Psoas muscle (tissue), 7 donors: ENCODE measurements at regions not wholly inside any gene's neighbourhood (a gene's known extent, or its start where the extent isn't known, plus 50 kb on each side); places are given as distances from the start of the nearest gene placed in this dataset.

Experiments
- ATAC-seq, 4 donors: fragments of 200-7000 bp; cut with Tn5 transposase; one replicate each; pipeline ENCODE4 v1.9.1; 2020; ENCODE audit warnings: moderate library complexity in 3 of 4, mild to moderate bottlenecking in 2 of 4
- DNase-seq, 2 donors: peaks; one replicate each; pipeline ENCODE4 v3.0.0-alpha.2; 2020
- H3K27ac ChIP-seq: fragments of 200-600 bp; one replicate; pipeline ENCODE4 v1.8.0; 2022
- H3K27me3 ChIP-seq, 3 donors: fragments of 200-600 bp in 1 of 3; one replicate each; pipeline versions ENCODE4 v1.6.1 to v1.8.0; 2013 to 2022; ENCODE audit warnings: low read length in 2 of 3, mild to moderate bottlenecking in 2 of 3, moderate library complexity in 1 of 3; ENCODE audit not compliant: insufficient read depth in 3 of 3
- H3K36me3 ChIP-seq, 2 donors: fragments of 200-600 bp in 1 of 2; one replicate each; pipeline versions ENCODE4 v1.6.1 to v1.8.0; 2013 to 2022; ENCODE audit warnings: low read depth in 1 of 2, mild to moderate bottlenecking in 1 of 2, moderate library complexity in 1 of 2; ENCODE audit not compliant: insufficient read depth in 1 of 2
- H3K4me1 ChIP-seq: fragments of 200-600 bp; one replicate; pipeline ENCODE4 v1.8.0; 2022
- H3K4me3 ChIP-seq: fragments of 200-600 bp; one replicate; pipeline ENCODE4 v1.8.0; 2022; ENCODE audit warnings: mild to moderate bottlenecking
- H3K9me3 ChIP-seq: fragments of 200-600 bp; one replicate; pipeline ENCODE4 v1.8.0; 2022
- WGBS, 3 donors: extraction: QIAGEN DNeasy Blood & Tissue Kit; methylation state at CpG; one replicate each; pipeline versions ENCODE4 v1.1.6 to v1.1.7; 2013; 5-methylcytosine and 5-hydroxymethylcytosine counted together
- intact Hi-C, 2 donors: fragments of 100-400 bp; cut with DNase I; formaldehyde crosslinking; loops; one replicate each; pipeline versions ENCODE4 v1.11.0 to v1.14.2; 2022
- TF ChIP-seq, protein P1 (sequence below): fragments of 200-600 bp; IDR thresholded peaks from one replicate; pipeline ENCODE4 v1.8.0; 2022; ENCODE audit warnings: antibody characterized with exemption
- donor health status: healthy with polysubstance abuse.
- donor health status: DM: no; HTN: no; CAD: no; lungs with moderate emphysema.
- donor health status: Bipolar disorder and iron deficiency.
- donor health status: healthy.
- donor health status: DM: yes; HTN: yes; CAD: no.
- donor health status: DM: no; HTN: no; CAD: no.
- donor health status: DM: yes; HTN: yes; CAD: no.

- Histone ChIP-seq H3K9me3 (no peaks in the 10 kb centered on the region), H3K36me3 (no peaks in the 10 kb centered on the region), H3K27ac (no peak overlapping the region), H3K4me1 (no peaks in the 10 kb centered on the region), H3K27me3 (no peaks in the 10 kb centered on the region), H3K4me3 (no peak overlapping the region)
- WGBS, 3 donors: 72 to 81% (median 77%) methylated on average over 4 of the region's 4 CpGs
- TF ChIP-seq, protein P1, sequence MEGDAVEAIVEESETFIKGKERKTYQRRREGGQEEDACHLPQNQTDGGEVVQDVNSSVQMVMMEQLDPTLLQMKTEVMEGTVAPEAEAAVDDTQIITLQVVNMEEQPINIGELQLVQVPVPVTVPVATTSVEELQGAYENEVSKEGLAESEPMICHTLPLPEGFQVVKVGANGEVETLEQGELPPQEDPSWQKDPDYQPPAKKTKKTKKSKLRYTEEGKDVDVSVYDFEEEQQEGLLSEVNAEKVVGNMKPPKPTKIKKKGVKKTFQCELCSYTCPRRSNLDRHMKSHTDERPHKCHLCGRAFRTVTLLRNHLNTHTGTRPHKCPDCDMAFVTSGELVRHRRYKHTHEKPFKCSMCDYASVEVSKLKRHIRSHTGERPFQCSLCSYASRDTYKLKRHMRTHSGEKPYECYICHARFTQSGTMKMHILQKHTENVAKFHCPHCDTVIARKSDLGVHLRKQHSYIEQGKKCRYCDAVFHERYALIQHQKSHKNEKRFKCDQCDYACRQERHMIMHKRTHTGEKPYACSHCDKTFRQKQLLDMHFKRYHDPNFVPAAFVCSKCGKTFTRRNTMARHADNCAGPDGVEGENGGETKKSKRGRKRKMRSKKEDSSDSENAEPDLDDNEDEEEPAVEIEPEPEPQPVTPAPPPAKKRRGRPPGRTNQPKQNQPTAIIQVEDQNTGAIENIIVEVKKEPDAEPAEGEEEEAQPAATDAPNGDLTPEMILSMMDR: no peak
- no peak for ATAC-seq
- intact Hi-C loops: no loop called here
- DNase-seq: no peak
Measured at GRCh38 chr3:24834442-24834841, 339.8 kb upstream of the THRB start.

DNA sequence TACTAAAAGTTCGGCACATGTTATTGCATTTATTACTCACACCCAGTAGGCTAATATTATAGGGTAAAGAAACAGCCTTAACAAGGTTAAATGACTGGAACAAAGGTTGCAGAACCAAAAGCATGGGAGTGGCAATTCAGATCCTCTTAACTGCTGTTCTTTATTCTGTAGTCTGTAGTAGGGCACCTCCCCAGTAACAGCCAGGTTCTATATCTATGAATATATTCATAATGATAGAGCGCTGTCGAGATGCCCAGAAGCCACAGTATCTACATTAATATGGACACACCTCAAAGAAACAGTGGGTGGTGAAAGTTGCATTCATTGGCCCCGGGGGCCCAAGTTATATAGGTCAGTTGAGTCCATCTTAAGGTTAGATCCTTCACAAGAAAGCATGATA is 340.9 kb upstream of the THRB start:
- no peaks in the 10 kb centered on the region for H3K4me1 ChIP-seq
- no peaks in the 10 kb centered on the region for H3K9me3 ChIP-seq
- WGBS, 3 donors: 89 to 93% (median 92%) methylated on average over 4 of the region's 4 CpGs
- TF ChIP-seq, protein P1: no peak
- ATAC-seq (no peak), DNase-seq (no peak)
- intact Hi-C loops: no loop called here
- H3K36me3 ChIP-seq: no peaks in the 10 kb centered on the region
- no peak overlapping the region for H3K27ac ChIP-seq
- no peak overlapping the region for H3K4me3 ChIP-seq
- H3K27me3 ChIP-seq: peaks cover 0 to 5% (median 0%) of the 10 kb centered on the region in 3 donors

DNA sequence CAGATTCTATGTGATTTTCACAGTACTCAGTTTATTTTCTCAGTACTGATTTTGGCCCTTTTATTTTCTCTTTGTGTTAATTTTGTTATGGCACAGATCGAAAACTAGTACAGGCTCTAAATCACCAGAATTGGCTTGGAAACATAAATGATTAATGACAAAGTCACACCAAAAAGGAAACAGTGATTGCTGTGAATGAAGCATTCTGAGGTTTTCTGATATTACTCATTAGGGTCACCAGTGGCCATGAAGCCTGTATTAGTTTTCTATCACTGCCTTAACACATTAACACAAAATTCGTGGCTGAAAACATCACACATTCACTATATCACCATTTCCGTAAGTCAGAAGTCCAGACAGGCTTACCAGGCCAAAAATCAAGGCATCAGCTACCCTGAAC is 343.0 kb upstream of the THRB start:
- 66 to 85% (median 78%) methylated on average over 3 of the region's 3 CpGs for WGBS, 3 donors
- no peak overlapping the region for H3K27ac ChIP-seq
- no peaks in the 10 kb centered on the region for H3K36me3 ChIP-seq
- TF ChIP-seq, protein P1: no peak
- H3K27me3 ChIP-seq: peaks cover 0 to 5% (median 0%) of the 10 kb centered on the region in 3 donors
- no peaks in the 10 kb centered on the region for H3K4me1 ChIP-seq
- DNase-seq (no peak), ATAC-seq (no peak)
- no peak overlapping the region for H3K4me3 ChIP-seq
- no peaks in the 10 kb centered on the region for H3K9me3 ChIP-seq
- intact Hi-C loops: no loop called here

GRCh38 chr3:24838533-24838932 is 343.9 kb upstream of the THRB start:
- Histone ChIP-seq H3K27ac (no peak overlapping the region), H3K4me1 (no peaks in the 10 kb centered on the region), H3K9me3 (no peaks in the 10 kb centered on the region), H3K27me3 (peaks cover 0 to 5% (median 0%) of the 10 kb centered on the region in 3 donors), H3K36me3 (no peaks in the 10 kb centered on the region), H3K4me3 (no peak overlapping the region)
- TF ChIP-seq, protein P1: no peak
- intact Hi-C loops: no loop called here
- DNase-seq (no peak), ATAC-seq (no peak)

- intact Hi-C loops: no loop called here
Measured at GRCh38 chr3:24843955-24844354, 349.3 kb upstream of the THRB start.

More at GRCh38 chr3:24843955-24844354, 349.3 kb upstream of the THRB start:
- Histone ChIP-seq H3K36me3 (no peaks in the 10 kb centered on the region), H3K27ac (no peak overlapping the region), H3K4me1 (no peaks in the 10 kb centered on the region), H3K4me3 (no peak overlapping the region), H3K9me3 (no peaks in the 10 kb centered on the region), H3K27me3 (peaks cover 0 to 5% (median 0%) of the 10 kb centered on the region in 3 donors)
- no peak for ATAC-seq
- 30 to 45% (median 42%) methylated on average over 2 of the region's 2 CpGs for WGBS, 3 donors
- DNase-seq: no peak
- TF ChIP-seq, protein P1: no peak
